ENCODE measurements at regions not wholly inside any gene's neighbourhood (a gene's known extent, or its start where the extent isn't known, plus 50 kb on each side); places are given as distances from the start of the nearest gene placed in this dataset.

DNA sequence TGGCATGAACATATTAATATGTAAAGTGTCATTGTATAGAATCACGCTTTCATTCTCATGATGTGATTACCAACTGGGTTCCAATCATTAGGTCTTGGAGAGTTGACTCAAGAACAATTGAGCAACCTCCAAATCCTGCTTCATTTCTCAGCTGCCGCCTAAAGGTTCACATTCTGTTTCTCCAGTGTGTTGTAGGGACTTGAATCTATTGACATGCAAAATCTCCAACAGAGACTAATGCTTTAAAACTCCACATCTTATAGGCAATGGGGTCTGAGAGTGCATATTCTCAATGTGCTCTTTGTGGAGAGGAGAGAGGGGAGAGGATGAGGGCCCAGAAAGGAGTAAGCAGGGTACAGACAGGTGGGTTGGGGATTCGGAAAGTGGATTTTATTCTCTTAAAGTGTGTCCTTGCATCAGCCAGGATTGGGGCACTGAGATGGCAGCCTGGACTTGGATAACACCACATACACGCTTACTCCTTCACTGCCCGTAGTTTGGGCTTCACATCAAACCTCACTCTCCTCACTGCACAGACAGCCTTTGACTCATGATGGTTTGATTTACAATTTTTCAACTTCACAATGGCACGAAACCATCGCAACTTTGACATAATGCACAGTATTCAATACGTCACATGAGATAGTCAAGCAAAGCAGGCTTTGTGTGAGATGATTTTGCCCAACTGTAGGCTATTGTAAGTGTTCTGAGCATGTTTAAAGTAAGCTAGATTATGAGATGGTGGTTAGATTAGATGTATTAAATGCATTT, 241.3 kb upstream of the IRS2 start:
- H3K36me3 ChIP-seq: no peaks in the 10 kb centered on the region
- no peak overlapping the region for H3K27ac ChIP-seq
- H3K4me3 ChIP-seq: no peak overlapping the region
- intact Hi-C loops (cut with DNase I): no loop called here
- DNase-seq (ENCODE audit: low spot score in 2 of 2): no peak
- TF ChIP-seq, protein P1, sequence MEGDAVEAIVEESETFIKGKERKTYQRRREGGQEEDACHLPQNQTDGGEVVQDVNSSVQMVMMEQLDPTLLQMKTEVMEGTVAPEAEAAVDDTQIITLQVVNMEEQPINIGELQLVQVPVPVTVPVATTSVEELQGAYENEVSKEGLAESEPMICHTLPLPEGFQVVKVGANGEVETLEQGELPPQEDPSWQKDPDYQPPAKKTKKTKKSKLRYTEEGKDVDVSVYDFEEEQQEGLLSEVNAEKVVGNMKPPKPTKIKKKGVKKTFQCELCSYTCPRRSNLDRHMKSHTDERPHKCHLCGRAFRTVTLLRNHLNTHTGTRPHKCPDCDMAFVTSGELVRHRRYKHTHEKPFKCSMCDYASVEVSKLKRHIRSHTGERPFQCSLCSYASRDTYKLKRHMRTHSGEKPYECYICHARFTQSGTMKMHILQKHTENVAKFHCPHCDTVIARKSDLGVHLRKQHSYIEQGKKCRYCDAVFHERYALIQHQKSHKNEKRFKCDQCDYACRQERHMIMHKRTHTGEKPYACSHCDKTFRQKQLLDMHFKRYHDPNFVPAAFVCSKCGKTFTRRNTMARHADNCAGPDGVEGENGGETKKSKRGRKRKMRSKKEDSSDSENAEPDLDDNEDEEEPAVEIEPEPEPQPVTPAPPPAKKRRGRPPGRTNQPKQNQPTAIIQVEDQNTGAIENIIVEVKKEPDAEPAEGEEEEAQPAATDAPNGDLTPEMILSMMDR (IDR thresholded peaks at IDR 0.05): no peak
- H3K27me3 ChIP-seq: no peaks in the 10 kb centered on the region
- peaks cover 10 to 23% of the 10 kb centered on the region in 2 donors for H3K4me1 ChIP-seq
- no peaks in the 10 kb centered on the region for H3K9me3 ChIP-seq

DNA sequence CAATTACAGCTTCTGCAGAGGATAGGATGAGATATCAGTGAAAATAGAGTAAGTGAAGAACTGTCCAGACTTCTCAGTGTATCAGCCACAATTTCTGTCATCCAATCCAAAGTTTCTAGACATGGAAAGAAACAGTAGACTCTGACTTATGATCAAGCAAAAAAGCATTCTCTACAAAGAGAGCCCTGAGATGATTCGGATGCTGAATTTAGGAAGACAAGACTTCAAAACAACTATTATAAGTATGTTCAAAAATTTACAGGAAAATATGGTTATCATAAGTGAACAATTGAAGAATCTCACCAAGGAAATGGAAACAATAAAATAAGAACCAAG, 238.2 kb upstream of the IRS2 start:
- DNase-seq (ENCODE audit: low spot score in 2 of 2): no peak
- TF ChIP-seq, protein P1 (IDR thresholded peaks at IDR 0.05): no peak
- Histone ChIP-seq H3K27ac (peak overlapping the region; percentile 84), H3K4me3 (peak overlapping the region in 1 of 2 donors; percentile 34), H3K4me1 (peaks cover 10 to 23% of the 10 kb centered on the region in 2 donors), H3K9me3 (no peaks in the 10 kb centered on the region), H3K36me3 (no peaks in the 10 kb centered on the region), H3K27me3 (no peaks in the 10 kb centered on the region)
- intact Hi-C loops (cut with DNase I): loop anchor here (1.0 to 5.0 kb wide), 4 partner anchors 33 to 238 kb away; partner anchors contain the start of gene IRS2

DNA sequence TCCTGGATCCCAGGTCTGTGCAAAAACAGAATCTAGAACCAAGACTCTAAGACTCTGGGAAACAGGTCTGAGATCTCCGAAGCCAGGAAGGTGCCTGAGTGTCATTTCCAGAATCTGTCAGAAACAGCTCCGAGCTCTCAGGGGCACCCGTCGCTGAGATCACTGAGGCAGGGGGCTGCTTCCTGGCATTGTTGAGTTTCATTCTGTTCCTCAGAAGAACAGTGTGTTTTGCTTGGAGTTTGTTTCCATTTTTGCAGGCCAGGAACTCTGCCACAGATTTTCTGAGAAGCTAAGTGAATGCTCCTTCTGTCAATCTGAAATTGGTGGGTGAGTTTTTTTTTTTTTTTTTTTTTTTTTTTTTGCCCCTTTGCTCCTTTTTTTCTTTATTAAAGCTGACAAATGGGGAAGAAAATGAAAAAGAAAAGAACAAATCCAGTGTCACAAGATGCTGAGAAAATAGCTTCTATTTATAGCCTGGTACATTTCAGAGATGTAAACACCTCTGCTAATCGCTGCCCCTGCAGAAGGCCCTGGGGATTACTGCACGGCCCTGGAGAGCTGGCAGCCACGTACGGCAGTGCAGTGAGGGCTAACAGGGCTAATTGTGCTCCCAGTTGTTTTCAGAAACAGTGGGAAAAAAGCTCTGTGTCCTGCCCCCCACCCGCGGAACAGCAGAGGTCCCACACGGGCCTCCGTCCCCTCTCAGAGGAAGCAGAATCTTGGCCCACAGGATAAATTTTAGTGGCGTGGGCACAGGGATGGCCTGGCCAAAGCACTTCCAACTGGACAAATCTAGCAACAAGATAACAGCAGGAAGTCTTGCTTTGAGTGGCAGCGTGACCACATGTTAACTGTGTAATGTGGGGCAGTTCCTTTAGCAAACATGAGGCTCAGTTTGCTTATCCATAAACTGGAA, 237.6 kb upstream of the IRS2 start:
- Histone ChIP-seq H3K9me3 (no peaks in the 10 kb centered on the region), H3K27me3 (no peaks in the 10 kb centered on the region), H3K27ac (peak overlapping the region; percentile 84), H3K4me1 (peaks cover 10 to 23% of the 10 kb centered on the region in 2 donors), H3K4me3 (peak overlapping the region in 1 of 2 donors; percentile 34), H3K36me3 (no peaks in the 10 kb centered on the region)
- TF ChIP-seq, protein P1 (IDR thresholded peaks at IDR 0.05): no peak
- intact Hi-C loops (cut with DNase I): loop anchor here (1.0 to 5.0 kb wide), 4 partner anchors 33 to 238 kb away; partner anchors contain the start of gene IRS2
- DNase-seq (ENCODE audit: low spot score in 2 of 2): peak; percentile 30 to 82

DNA sequence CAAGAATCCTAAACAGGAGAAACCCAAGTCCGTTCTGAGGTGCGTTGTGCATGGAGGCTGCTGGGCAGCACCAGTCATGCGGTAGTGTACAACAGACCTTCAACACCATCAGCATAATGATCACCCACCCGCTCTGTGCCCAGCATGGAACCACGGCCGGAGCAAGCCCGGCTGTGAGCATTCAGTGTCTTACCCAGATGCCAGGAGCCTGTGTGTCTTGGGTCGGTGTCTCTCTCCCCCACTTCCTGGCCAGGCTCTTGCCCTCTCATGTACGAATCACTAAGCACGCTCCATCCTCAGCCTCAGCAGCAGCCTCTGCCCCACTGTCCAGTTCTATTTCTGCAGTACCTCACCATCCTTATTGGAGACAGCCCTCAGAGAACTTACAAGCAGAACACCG, 231.6 kb upstream of the IRS2 start:
- no peaks in the 10 kb centered on the region for H3K9me3 ChIP-seq
- H3K4me3 ChIP-seq: no peak overlapping the region
- H3K27ac ChIP-seq: no peak overlapping the region
- intact Hi-C loops (cut with DNase I): no loop called here
- no peaks in the 10 kb centered on the region for H3K36me3 ChIP-seq
- TF ChIP-seq, protein P1 (IDR thresholded peaks at IDR 0.05): no peak
- peaks cover 0 to 12% of the 10 kb centered on the region in 2 donors for H3K4me1 ChIP-seq
- no peak for DNase-seq (ENCODE audit: low spot score in 2 of 2)
- no peaks in the 10 kb centered on the region for H3K27me3 ChIP-seq

DNA sequence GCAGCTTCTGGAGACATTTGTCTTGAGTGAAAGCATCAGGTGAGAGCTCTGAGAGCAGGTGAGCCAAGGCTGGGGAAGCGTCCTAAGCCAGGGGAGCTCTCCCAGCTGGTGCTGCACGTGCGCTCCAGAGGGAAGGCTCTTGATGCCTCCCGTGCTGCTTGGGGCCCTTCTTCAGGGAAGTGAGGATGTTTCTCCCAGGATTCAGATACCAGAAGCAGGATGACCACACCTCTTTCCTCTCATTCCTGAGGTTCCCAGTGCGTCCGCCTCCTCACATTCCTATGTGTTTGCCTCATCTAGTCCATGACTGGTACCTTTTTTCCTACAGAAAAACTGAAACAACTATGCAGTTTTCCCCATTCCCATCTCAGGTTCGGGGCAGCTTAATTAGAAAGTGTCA, 231.0 kb upstream of the IRS2 start:
- Histone ChIP-seq H3K4me1 (peaks cover 0 to 9% of the 10 kb centered on the region in 2 donors), H3K4me3 (no peak overlapping the region), H3K36me3 (no peaks in the 10 kb centered on the region), H3K27ac (no peak overlapping the region), H3K9me3 (no peaks in the 10 kb centered on the region), H3K27me3 (no peaks in the 10 kb centered on the region)
- TF ChIP-seq, protein P1 (IDR thresholded peaks at IDR 0.05): no peak
- intact Hi-C loops (cut with DNase I): no loop called here
- DNase-seq (ENCODE audit: low spot score in 2 of 2): no peak

Data from ascending aorta (tissue), 2 donors.